CD4-positive, alpha-beta T cell treated with Interleukin-15 for 1 hour (primary cell): ENCODE measurements at regions not wholly inside any gene's neighbourhood (a gene's known extent, or its start where the extent isn't known, plus 50 kb on each side); places are given as distances from the start of the nearest gene placed in this dataset.

Source experiments
- DNase-seq: peaks from one replicate; pipeline ENCODE4 v3.0.0-alpha.2; 2020

- DNase-seq = no peak
These were observed 53.8 kb downstream of the ADM start for GRCh38 chr11:10358696-10359095.

- no peak for DNase-seq
These were observed 54.3 kb downstream of the ADM start for GRCh38 chr11:10359171-10359570.

GRCh38 chr11:10360835-10361234 is 56.0 kb downstream of the ADM start:
- no peak for DNase-seq

GRCh38 chr11:10365045-10365444 is 60.2 kb downstream of the ADM start:
- DNase-seq = no peak

GRCh38 chr11:10366568-10367331 is 61.9 kb downstream of the ADM start:
- peak; percentile 76 for DNase-seq

GRCh38 chr11:10371926-10372641 is 67.2 kb downstream of the ADM start:
- no peak for DNase-seq

GRCh38 chr11:10373340-10373739 is 68.5 kb downstream of the ADM start:
- no peak for DNase-seq

GRCh38 chr11:10373929-10374328 is 69.1 kb downstream of the ADM start:
- no peak for DNase-seq

- DNase-seq = no peak
These were observed 69.5 kb downstream of the ADM start for GRCh38 chr11:10374386-10374785.

GRCh38 chr11:10375280-10375971 is 70.6 kb downstream of the ADM start:
- no peak for DNase-seq

GRCh38 chr11:10376061-10376460 is 71.2 kb downstream of the ADM start:
- DNase-seq = no peak

- DNase-seq = no peak
These were observed 72.3 kb downstream of the ADM start for GRCh38 chr11:10377183-10377582.

GRCh38 chr11:10378362-10378761 is 73.5 kb downstream of the ADM start:
- no peak for DNase-seq

GRCh38 chr11:10379022-10379421 is 74.1 kb downstream of the ADM start:
- DNase-seq = no peak

GRCh38 chr11:10379426-10379825 is 74.6 kb downstream of the ADM start:
- DNase-seq = no peak

- no peak for DNase-seq
These were observed 75.0 kb upstream of the AMPD3 start for GRCh38 chr11:10379871-10380568.

- DNase-seq = no peak
These were observed 74.1 kb upstream of the AMPD3 start for GRCh38 chr11:10380921-10381320.

- no peak for DNase-seq
These were observed 73.3 kb upstream of the AMPD3 start for GRCh38 chr11:10381736-10382135.

- DNase-seq = no peak
These were observed 72.5 kb upstream of the AMPD3 start for GRCh38 chr11:10382518-10382917.

GRCh38 chr11:10385696-10386095 is 69.4 kb upstream of the AMPD3 start:
- DNase-seq = no peak

GRCh38 chr11:10386361-10386760 is 68.7 kb upstream of the AMPD3 start:
- no peak for DNase-seq

GRCh38 chr11:10386861-10387205 is 68.2 kb upstream of the AMPD3 start:
- DNase-seq = no peak
